Common myeloid progenitor, CD34-positive (primary cell): ENCODE measurements at regions not wholly inside any gene's neighbourhood (a gene's known extent, or its start where the extent isn't known, plus 50 kb on each side); places are given as distances from the start of the nearest gene placed in this dataset.
A peak's percentile ranks its signal among the peaks of the same experiment; 100 is the strongest.
"Not testable (repeated sequence)": the region's sequence is repeated elsewhere in the genome, so short reads cannot be mapped to it uniquely, and the experiment has no call there.

Experiments used
- CTCF ChIA-PET: fragments of 350-600 bp; sonication (Branson Sonifier 250); formaldehyde crosslinking; loops from one replicate; lab custom pipeline; 2021; ENCODE audit warnings: antibody characterized with exemption; lab: Charles Lee
- POLR2A ChIA-PET: fragments of 350-600 bp; sonication (Branson Sonifier 250); formaldehyde crosslinking; loops from one replicate; lab custom pipeline; 2021; ENCODE audit warnings: antibody characterized with exemption; lab: Charles Lee
- DNase-seq, 3 donors: peaks; one replicate each; pipeline versions ENCODE4 v3.0.0 to v3.0.0-alpha.2; 2013
- H3K27ac ChIP-seq, 2 experiments: 1 replicate in 1 of 2; 2 replicates in 1 of 2; pipeline ENCODE4 v1.7.0; 2013; ENCODE audit warnings: inconsistent platforms in 2 of 2, low read length in 2 of 2, mild to moderate bottlenecking in 2 of 2, low read depth in 1 of 2, moderate library complexity in 1 of 2; ENCODE audit not compliant: severe bottlenecking in 2 of 2, insufficient read depth in 1 of 2, poor library complexity in 1 of 2
- H3K27me3 ChIP-seq, 5 experiments: replicated peaks in 2 of 5; 1 replicate in 3 of 5; 2 replicates in 2 of 5; pipeline versions ENCODE4 v1.6.1 to v1.7.0; 2013; ENCODE audit warnings: low read length in 4 of 5, mild to moderate bottlenecking in 2 of 5, moderate library complexity in 2 of 5, inconsistent platforms in 1 of 5; ENCODE audit not compliant: insufficient read depth in 5 of 5, control insufficient read depth in 4 of 5
- H3K36me3 ChIP-seq, 4 experiments: 1 replicate in 2 of 4; 2 replicates in 2 of 4; pipeline versions ENCODE4 v1.6.1 to v1.7.0; 2013; ENCODE audit warnings: low read length in 3 of 4, control low read depth in 1 of 4, mild to moderate bottlenecking in 1 of 4; ENCODE audit not compliant: control insufficient read depth in 4 of 4, insufficient read depth in 4 of 4
- H3K4me1 ChIP-seq, 4 experiments: 1 replicate in 3 of 4; 2 replicates in 1 of 4; pipeline versions ENCODE4 v1.6.1 to v1.7.1; 2013; ENCODE audit warnings: low read length in 3 of 4, mild to moderate bottlenecking in 3 of 4, control low read depth in 1 of 4, inconsistent platforms in 1 of 4, moderate library complexity in 1 of 4; ENCODE audit not compliant: control insufficient read depth in 4 of 4, insufficient read depth in 4 of 4; ENCODE audit errors: control extremely low read depth in 1 of 4
- H3K4me3 ChIP-seq, 7 experiments: 1 replicate in 4 of 7; 2 replicates in 3 of 7; pipeline versions ENCODE4 v1.5.1 to v1.7.0; 2013; ENCODE audit warnings: mild to moderate bottlenecking in 7 of 7, low read length in 6 of 7, moderate library complexity in 6 of 7, inconsistent platforms in 2 of 7, low read depth in 2 of 7, control low read depth in 1 of 7; ENCODE audit not compliant: insufficient read depth in 4 of 7, control insufficient read depth in 1 of 7; ENCODE audit errors: extremely low read depth in 1 of 7
- H3K9me3 ChIP-seq, 5 experiments: 1 replicate in 4 of 5; 2 replicates in 1 of 5; pipeline versions ENCODE4 v1.6.1 to v1.7.1; 2013; ENCODE audit warnings: low read length in 4 of 5, mild to moderate bottlenecking in 2 of 5, inconsistent platforms in 1 of 5, low read depth in 1 of 5, moderate library complexity in 1 of 5; ENCODE audit not compliant: control insufficient read depth in 4 of 5, insufficient read depth in 2 of 5; ENCODE audit errors: control extremely low read depth in 1 of 5
- WGBS: methylation state at CpG from one replicate; pipeline ENCODE4 v1.1.5; 2013; ENCODE audit not compliant: insufficient coverage; 5-methylcytosine and 5-hydroxymethylcytosine counted together

GRCh38 chr7:106756884-106757283 lies 95.9 kb upstream of the CCDC71L start:
- ChIA-PET CTCF (no interaction called here), POLR2A (no interaction called here)
- Histone ChIP-seq H3K27ac (no peak overlapping the region), H3K4me1 (peaks cover 0 to 14% (median 12%) of the 10 kb centered on the region in 4 experiments), H3K9me3 (peaks cover 0 to 1% (median 0%) of the 10 kb centered on the region in 5 experiments), H3K4me3 (no peak overlapping the region), H3K27me3 (no peaks in the 10 kb centered on the region), H3K36me3 (no peaks in the 10 kb centered on the region)
- no peak for DNase-seq
- WGBS, result 94% methylated on average over 9 of the region's 11 CpGs

- peaks cover 0 to 1% (median 0%) of the 10 kb centered on the region in 5 experiments for H3K9me3 ChIP-seq
- peak; percentile 28 to 89 (median 89) for DNase-seq
- CTCF ChIA-PET, result interaction anchor here (1.2 kb wide), 1 partner anchor 103 kb away, joined by 3 read pairs; no protein-coding TSS in a partner anchor
- 63% methylated on average over 2 of the region's 2 CpGs for WGBS
- H3K27me3 ChIP-seq, result no peaks in the 10 kb centered on the region
- H3K4me3 ChIP-seq, result no peak overlapping the region
- no peak overlapping the region for H3K27ac ChIP-seq
- POLR2A ChIA-PET, result no interaction called here
- H3K36me3 ChIP-seq, result no peaks in the 10 kb centered on the region
- H3K4me1 ChIP-seq, result peaks cover 0 to 11% (median 9%) of the 10 kb centered on the region in 4 experiments
Measured at GRCh38 chr7:106757846-106758245, 96.9 kb upstream of the CCDC71L start.

- 100% methylated on average over 1 of the region's 2 CpGs for WGBS
- H3K9me3 ChIP-seq, H3K36me3 ChIP-seq: not testable (repeated sequence)
Measured at GRCh38 chr7:106762845-106763244, 101.9 kb upstream of the CCDC71L start.

GRCh38 chr7:106763717-106764116 lies 101.4 kb upstream of the PIK3CG start:
- WGBS, result 100% methylated on average over 1 of the region's 2 CpGs
- H3K9me3 ChIP-seq, result no peaks in the 10 kb centered on the region
- no peak overlapping the region for H3K4me3 ChIP-seq
- H3K27ac ChIP-seq, result no peak overlapping the region
- H3K4me1 ChIP-seq, result peaks cover 7 to 19% (median 17%) of the 10 kb centered on the region in 4 experiments
- H3K27me3 ChIP-seq, result no peaks in the 10 kb centered on the region
- CTCF ChIA-PET, result interaction anchor here (1.1 kb wide), 1 partner anchor 9 kb away, joined by 3 read pairs; no protein-coding TSS in a partner anchor
- H3K36me3 ChIP-seq, result no peaks in the 10 kb centered on the region
- POLR2A ChIA-PET, result no interaction called here
- DNase-seq, result no peak

More at GRCh38 chr7:106762845-106763244, 101.9 kb upstream of the CCDC71L start:
- peaks cover 7 to 20% (median 17%) of the 10 kb centered on the region in 4 experiments for H3K4me1 ChIP-seq
- CTCF ChIA-PET, result interaction anchor here (1.1 kb wide), 1 partner anchor 8 kb away, joined by 3 read pairs; no protein-coding TSS in a partner anchor
- DNase-seq, H3K4me3 ChIP-seq, H3K27ac ChIP-seq, POLR2A ChIA-PET, H3K27me3 ChIP-seq: not testable (repeated sequence)

- peaks cover 7 to 19% (median 17%) of the 10 kb centered on the region in 4 experiments for H3K4me1 ChIP-seq
- ChIA-PET POLR2A (no interaction called here), CTCF (interaction anchor here (1.1 to 1.3 kb wide), 3 partner anchors 30 to 223 kb away, joined by 3 to 4 read pairs (median 3); no protein-coding TSS in a partner anchor)
- H3K36me3 ChIP-seq, result no peaks in the 10 kb centered on the region
- no peak for DNase-seq
- no peak overlapping the region for H3K4me3 ChIP-seq
- no peaks in the 10 kb centered on the region for H3K27me3 ChIP-seq
- WGBS, result 96% methylated on average over 4 of the region's 5 CpGs
- H3K27ac ChIP-seq, result no peak overlapping the region
- no peaks in the 10 kb centered on the region for H3K9me3 ChIP-seq
Measured at GRCh38 chr7:106765727-106766355, 99.2 kb upstream of the PIK3CG start.

- Histone ChIP-seq H3K27ac (no peak overlapping the region), H3K9me3 (no peaks in the 10 kb centered on the region), H3K27me3 (no peaks in the 10 kb centered on the region), H3K4me3 (no peak overlapping the region), H3K36me3 (no peaks in the 10 kb centered on the region), H3K4me1 (peaks cover 7 to 19% (median 17%) of the 10 kb centered on the region in 4 experiments)
- POLR2A ChIA-PET, result no interaction called here
- 100% methylated on average over 1 of the region's 2 CpGs for WGBS
- DNase-seq, result no peak
- CTCF ChIA-PET, result interaction anchor here (1.1 to 1.3 kb wide), 3 partner anchors 30 to 223 kb away, joined by 3 to 4 read pairs (median 3); no protein-coding TSS in a partner anchor
Measured at GRCh38 chr7:106766551-106766950, 98.5 kb upstream of the PIK3CG start.

GRCh38 chr7:106767078-106767477 lies 98.0 kb upstream of the PIK3CG start:
- WGBS, result 91% methylated on average over 1 of the region's 3 CpGs
- no peak overlapping the region for H3K27ac ChIP-seq
- H3K27me3 ChIP-seq, result no peaks in the 10 kb centered on the region
- no peaks in the 10 kb centered on the region for H3K9me3 ChIP-seq
- CTCF ChIA-PET, result interaction anchor here (1.0 kb wide), 1 partner anchor 181 kb away, joined by 4 read pairs; no protein-coding TSS in a partner anchor
- peaks cover 7 to 19% (median 17%) of the 10 kb centered on the region in 4 experiments for H3K4me1 ChIP-seq
- no peaks in the 10 kb centered on the region for H3K36me3 ChIP-seq
- peak overlapping the region in 1 of 7 experiments; percentile 2 for H3K4me3 ChIP-seq
- POLR2A ChIA-PET, result no interaction called here
- peak; percentile 22 to 79 (median 72) for DNase-seq
